ENCODE measurements at regions not wholly inside any gene's neighbourhood (a gene's known extent, or its start where the extent isn't known, plus 50 kb on each side); places are given as distances from the start of the nearest gene placed in this dataset.

GRCh38 chr2:176491172-176491904 lies 222.1 kb downstream of the MTX2 start:
- no peaks in the 10 kb centered on the region for H3K36me3 ChIP-seq
- TF ChIP-seq Cebpa-rat (IDR thresholded peaks at IDR 0.05), result peak in 4 of 11 experiments; percentile 50 to 88 (median 60); a peak in 6 of 22 replicates
- H3K27ac ChIP-seq, result peak overlapping the region in 9 of 11 experiments; percentile 59 to 89 (median 64); a peak in 18 of 22 replicates
- H3K4me2 ChIP-seq, result peak overlapping the region; percentile 63 to 87 (median 76)
- peaks cover 62 to 71% (median 67%) of the 10 kb centered on the region in 10 experiments for H3K4me1 ChIP-seq
- H4K20me1 ChIP-seq, result peaks cover 0 to 10% (median 0%) of the 10 kb centered on the region in 11 experiments; a peak in 4 of 22 replicates
- no peak overlapping the region for H3K4me3 ChIP-seq
- peaks cover 0 to 28% (median 0%) of the 10 kb centered on the region in 11 experiments; a peak in 3 of 22 replicates for H3K27me3 ChIP-seq
- peak overlapping the region in 8 of 11 experiments; percentile 2 to 74 (median 53); a peak in 12 of 22 replicates for H3K9ac ChIP-seq
- peaks cover 0 to 7% (median 0%) of the 10 kb centered on the region in 11 experiments; a peak in 2 of 22 replicates for H3K9me3 ChIP-seq (replicated peaks in 1 of 11)

DNA sequence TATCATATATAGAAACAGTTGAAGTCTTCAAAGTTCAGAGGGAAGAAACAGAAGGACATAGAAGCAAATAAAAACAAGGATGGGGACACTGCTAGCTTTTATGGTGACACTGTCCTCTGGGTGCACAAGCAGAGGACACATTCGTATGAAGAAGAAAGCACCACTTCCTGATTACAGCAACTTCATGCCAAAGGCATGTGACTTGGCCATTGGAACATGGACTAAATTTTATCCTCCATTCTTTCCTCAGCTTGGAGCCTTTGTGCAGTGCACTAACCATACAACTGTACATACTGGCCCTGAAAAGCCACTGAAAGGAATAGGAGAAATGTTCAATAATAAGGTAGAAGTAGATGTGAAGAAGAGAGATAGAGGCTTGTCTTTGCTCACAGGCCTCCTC lies 223.3 kb downstream of the MTX2 start:
- H3K27ac ChIP-seq, result peak overlapping the region in 6 of 11 experiments; percentile 15 to 89 (median 80); a peak in 9 of 22 replicates

DNA sequence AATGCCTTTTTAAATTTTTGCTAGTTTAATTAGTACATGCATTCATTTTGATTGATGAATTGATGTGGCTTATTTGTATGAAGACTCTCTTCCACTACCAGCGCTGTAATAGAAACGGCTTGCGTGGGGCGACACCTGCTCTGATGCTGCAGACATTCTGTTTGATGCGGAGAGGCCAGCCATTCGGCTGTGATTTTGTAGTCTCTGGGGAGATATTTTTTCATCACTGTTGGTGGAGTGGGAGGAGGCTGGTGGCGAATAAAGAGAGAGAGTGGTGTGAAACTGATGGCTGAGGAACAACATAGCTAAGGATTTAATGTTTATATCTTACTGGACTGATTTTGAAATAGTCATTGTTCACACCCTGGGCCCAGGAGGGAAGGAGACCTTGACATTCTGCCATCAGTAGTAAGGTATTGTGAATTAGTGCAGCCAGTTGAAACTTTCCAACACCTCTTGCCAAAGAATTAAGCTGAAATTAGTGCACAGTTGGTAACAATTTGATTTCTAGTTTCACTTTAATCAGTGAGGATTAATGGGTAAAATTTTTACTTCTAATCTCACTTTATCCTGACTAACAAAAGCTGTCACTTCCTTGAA lies 224.1 kb downstream of the MTX2 start:
- Histone ChIP-seq H4K20me1 (peaks cover 0 to 10% (median 0%) of the 10 kb centered on the region in 11 experiments; a peak in 4 of 22 replicates), H3K4me1 (peaks cover 65 to 75% (median 70%) of the 10 kb centered on the region in 10 experiments), H3K27ac (peak overlapping the region in 9 of 11 experiments; percentile 15 to 89 (median 63); a peak in 12 of 22 replicates), H3K4me3 (no peak overlapping the region), H3K27me3 (peaks cover 0 to 23% (median 0%) of the 10 kb centered on the region in 11 experiments; a peak in 3 of 22 replicates), H3K4me2 (peak overlapping the region; percentile 63 to 87 (median 74)), H3K9ac (peak overlapping the region in 3 of 11 experiments; percentile 7 to 62 (median 46); a peak in 3 of 22 replicates), H3K9me3 (replicated peaks in 1 of 11) (0 out of 22 replicates have a peak, but pooled peaks cover 0 to under 1% (median 0%) of the 10 kb centered on the region in 11 experiments), H3K36me3 (no peaks in the 10 kb centered on the region)
- peak in 1 of 11 experiments; percentile 62; a peak in 1 of 22 replicates for TF ChIP-seq Cebpa-rat (IDR thresholded peaks at IDR 0.05)

More for the DNA sequence above, 223.3 kb downstream of the MTX2 start:
- H4K20me1 ChIP-seq, result peaks cover 0 to 10% (median 0%) of the 10 kb centered on the region in 11 experiments; a peak in 4 of 22 replicates
- H3K4me2 ChIP-seq, result peak overlapping the region; percentile 63 to 87 (median 74)
- H3K27me3 ChIP-seq, result peaks cover 0 to 28% (median 0%) of the 10 kb centered on the region in 11 experiments; a peak in 3 of 22 replicates
- TF ChIP-seq Cebpa-rat (IDR thresholded peaks at IDR 0.05), result no peak
- peaks cover 65 to 75% (median 70%) of the 10 kb centered on the region in 10 experiments for H3K4me1 ChIP-seq
- peak overlapping the region in 1 of 11 experiments; percentile 62; a peak in 2 of 22 replicates for H3K9ac ChIP-seq
- peaks cover 0 to 7% (median 0%) of the 10 kb centered on the region in 11 experiments; a peak in 2 of 22 replicates for H3K9me3 ChIP-seq (replicated peaks in 1 of 11)
- no peak overlapping the region for H3K4me3 ChIP-seq
- H3K36me3 ChIP-seq, result no peaks in the 10 kb centered on the region

DNA sequence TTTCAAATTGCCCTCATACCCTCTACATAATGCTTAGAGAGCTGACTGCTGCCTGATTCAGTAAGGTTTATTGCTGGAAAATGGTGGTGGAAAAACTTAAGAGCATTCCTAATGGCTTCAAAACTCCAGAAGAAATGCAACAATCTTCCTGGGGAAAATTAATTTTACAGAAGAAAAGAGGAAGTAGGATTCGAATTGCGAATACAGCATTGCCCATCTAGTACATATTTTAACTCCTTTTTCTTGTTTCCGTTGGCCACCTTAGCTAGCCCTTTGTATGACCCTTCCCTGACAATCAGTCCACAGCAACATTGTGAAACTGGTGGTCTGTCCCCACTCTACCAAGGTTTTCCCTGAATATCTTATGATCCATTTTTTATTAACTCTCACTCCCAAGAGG lies 224.7 kb downstream of the MTX2 start:
- Histone ChIP-seq H3K27me3 (peaks cover 0 to 23% (median 0%) of the 10 kb centered on the region in 11 experiments; a peak in 5 of 22 replicates), H3K4me1 (peaks cover 65 to 75% (median 70%) of the 10 kb centered on the region in 10 experiments), H3K9ac (peak overlapping the region in 3 of 11 experiments; percentile 7 to 46 (median 9); a peak in 2 of 22 replicates), H3K9me3 (replicated peaks in 1 of 11) (no peaks in the 10 kb centered on the region), H3K4me3 (no peak overlapping the region), H3K27ac (peak overlapping the region in 9 of 11 experiments; percentile 15 to 89 (median 63); a peak in 16 of 22 replicates), H3K36me3 (no peaks in the 10 kb centered on the region), H4K20me1 (peaks cover 0 to 10% (median 0%) of the 10 kb centered on the region in 11 experiments; a peak in 4 of 22 replicates), H3K4me2 (peak overlapping the region; percentile 63 to 87 (median 74))
- TF ChIP-seq Cebpa-rat (IDR thresholded peaks at IDR 0.05), result no peak

- peaks cover 0 to 23% (median 0%) of the 10 kb centered on the region in 11 experiments; a peak in 4 of 22 replicates for H3K27me3 ChIP-seq
- H3K4me3 ChIP-seq, result no peak overlapping the region
- peaks cover 0 to 10% (median 0%) of the 10 kb centered on the region in 11 experiments; a peak in 4 of 22 replicates for H4K20me1 ChIP-seq
- H3K9me3 ChIP-seq (replicated peaks in 1 of 11), result no peaks in the 10 kb centered on the region
- H3K4me2 ChIP-seq, result peak overlapping the region; percentile 63 to 87 (median 74)
- TF ChIP-seq Cebpa-rat (IDR thresholded peaks at IDR 0.05), result peak in 2 of 11 experiments; percentile 12; a peak in 2 of 22 replicates
- H3K4me1 ChIP-seq, result peaks cover 63 to 73% (median 67%) of the 10 kb centered on the region in 10 experiments
- peak overlapping the region in 1 of 11 experiments; percentile 17; a peak in 2 of 22 replicates for H3K9ac ChIP-seq
- peak overlapping the region in 8 of 11 experiments; percentile 41 to 89 (median 71); a peak in 14 of 22 replicates for H3K27ac ChIP-seq
- H3K36me3 ChIP-seq, result no peaks in the 10 kb centered on the region
Measured at GRCh38 chr2:176494949-176495353, 225.7 kb downstream of the MTX2 start.

- Histone ChIP-seq H3K4me3 (no peak overlapping the region), H3K4me2 (peak overlapping the region; percentile 63 to 87 (median 74)), H3K4me1 (peaks cover 56 to 73% (median 62%) of the 10 kb centered on the region in 10 experiments), H3K27me3 (peaks cover 0 to 22% (median 0%) of the 10 kb centered on the region in 11 experiments; a peak in 4 of 22 replicates), H3K9ac (no peak overlapping the region), H3K9me3 (replicated peaks in 1 of 11) (no peaks in the 10 kb centered on the region), H4K20me1 (peaks cover 0 to 10% (median 0%) of the 10 kb centered on the region in 11 experiments; a peak in 4 of 22 replicates), H3K27ac (peak overlapping the region in 4 of 11 experiments; percentile 9 to 58 (median 30); a peak in 3 of 22 replicates), H3K36me3 (no peaks in the 10 kb centered on the region)
- no peak for TF ChIP-seq Cebpa-rat (IDR thresholded peaks at IDR 0.05)
Measured at GRCh38 chr2:176495826-176496225, 226.6 kb downstream of the MTX2 start.

GRCh38 chr2:176496761-176497160 lies 227.5 kb downstream of the MTX2 start:
- Histone ChIP-seq H4K20me1 (peaks cover 0 to 10% (median 0%) of the 10 kb centered on the region in 11 experiments; a peak in 3 of 22 replicates), H3K36me3 (no peaks in the 10 kb centered on the region), H3K4me3 (no peak overlapping the region), H3K27ac (no peak overlapping the region), H3K4me2 (peak overlapping the region in 10 of 11 experiments; percentile 19 to 87 (median 72); a peak in 14 of 22 replicates), H3K4me1 (peaks cover 49 to 72% (median 54%) of the 10 kb centered on the region in 10 experiments), H3K27me3 (peaks cover 0 to 30% (median 0%) of the 10 kb centered on the region in 11 experiments; a peak in 5 of 22 replicates), H3K9me3 (replicated peaks in 1 of 11) (no peaks in the 10 kb centered on the region), H3K9ac (no peak overlapping the region)
- TF ChIP-seq Cebpa-rat (IDR thresholded peaks at IDR 0.05), result no peak

- no peak overlapping the region; a peak in 1 of 22 replicates for H3K27ac ChIP-seq
- TF ChIP-seq Cebpa-rat (IDR thresholded peaks at IDR 0.05), result no peak
- no peaks in the 10 kb centered on the region for H3K36me3 ChIP-seq
- no peak overlapping the region for H3K9ac ChIP-seq
- peaks cover 0 to 48% (median 0%) of the 10 kb centered on the region in 11 experiments; a peak in 6 of 22 replicates for H3K27me3 ChIP-seq
- peaks cover 7 to 31% (median 13%) of the 10 kb centered on the region in 10 experiments; a peak in 19 of 20 replicates for H3K4me1 ChIP-seq
- H4K20me1 ChIP-seq, result no peaks in the 10 kb centered on the region
- H3K4me2 ChIP-seq, result peak overlapping the region in 6 of 11 experiments; percentile 4 to 24 (median 19); a peak in 7 of 22 replicates
- H3K9me3 ChIP-seq (replicated peaks in 1 of 11), result no peaks in the 10 kb centered on the region
- H3K4me3 ChIP-seq, result no peak overlapping the region
Measured at GRCh38 chr2:176500901-176501300, 231.7 kb downstream of the MTX2 start.
